ENCODE measurements at regions not wholly inside any gene's neighbourhood (a gene's known extent, or its start where the extent isn't known, plus 50 kb on each side); places are given as distances from the start of the nearest gene placed in this dataset.

GRCh38 chr7:153023194-153023592 lies 263.6 kb downstream of the ACTR3B start:
- whole genome bisulfite sequencing, 2 donors: 64 to 68% methylated on average over 7 of the region's 7 CpGs
- DNase-seq (no peak), ATAC-seq (no peak)
- intact Hi-C loops (cut with DNase I): no loop called here
- no peak overlapping the region for H3K4me3 ChIP-seq
- no peaks in the 10 kb centered on the region for H3K4me1 ChIP-seq
- peaks cover 0 to 10% (median 0%) of the 10 kb centered on the region in 7 donors for H3K27me3 ChIP-seq
- no peak for TF ChIP-seq CTCF (IDR thresholded peaks at IDR 0.05)
- H3K9me3 ChIP-seq: no peaks in the 10 kb centered on the region
- H3K27ac ChIP-seq: no peak overlapping the region
- H3K36me3 ChIP-seq: no peaks in the 10 kb centered on the region

- no peak for ATAC-seq
- WGBS, 2 donors: 83 to 86% methylated on average over 11 of the region's 11 CpGs
- H3K4me3 ChIP-seq: no peak overlapping the region
- TF ChIP-seq CTCF (IDR thresholded peaks at IDR 0.05): no peak
- DNase-seq: no peak
- H3K4me1 ChIP-seq: no peaks in the 10 kb centered on the region
- H3K27me3 ChIP-seq: peaks cover 0 to 8% (median 4%) of the 10 kb centered on the region in 7 donors
- intact Hi-C loops (cut with DNase I): no loop called here
- no peak overlapping the region for H3K27ac ChIP-seq
- no peaks in the 10 kb centered on the region for H3K36me3 ChIP-seq
- H3K9me3 ChIP-seq: no peaks in the 10 kb centered on the region
Measured at GRCh38 chr7:153027210-153027609, 267.7 kb downstream of the ACTR3B start.

GRCh38 chr7:153027904-153028303 lies 268.4 kb downstream of the ACTR3B start:
- DNase-seq (no peak), ATAC-seq (no peak)
- intact Hi-C loops (cut with DNase I): no loop called here
- WGBS, 2 donors: 87 to 88% methylated on average over 13 of the region's 13 CpGs
- Histone ChIP-seq H3K27me3 (peaks cover 0 to 8% (median 4%) of the 10 kb centered on the region in 7 donors), H3K27ac (no peak overlapping the region), H3K36me3 (no peaks in the 10 kb centered on the region), H3K4me3 (no peak overlapping the region), H3K4me1 (no peaks in the 10 kb centered on the region), H3K9me3 (no peaks in the 10 kb centered on the region)
- TF ChIP-seq CTCF (IDR thresholded peaks at IDR 0.05): no peak

GRCh38 chr7:153030976-153031375 lies 271.4 kb downstream of the ACTR3B start:
- H3K27me3 ChIP-seq: peaks cover 0 to 8% (median 0%) of the 10 kb centered on the region in 7 donors
- intact Hi-C loops (cut with DNase I): no loop called here
- H3K36me3 ChIP-seq: no peaks in the 10 kb centered on the region
- TF ChIP-seq CTCF (IDR thresholded peaks at IDR 0.05): no peak
- WGBS, 2 donors: 55 to 57% methylated on average over 5 of the region's 5 CpGs
- no peak for DNase-seq
- H3K27ac ChIP-seq: no peak overlapping the region
- H3K4me3 ChIP-seq: no peak overlapping the region
- ATAC-seq: no peak
- H3K4me1 ChIP-seq: no peaks in the 10 kb centered on the region
- no peaks in the 10 kb centered on the region for H3K9me3 ChIP-seq

Data from heart right ventricle (tissue), 16 donors.